GM12878 (cell line): ENCODE measurements at regions not wholly inside any gene's neighbourhood (a gene's known extent, or its start where the extent isn't known, plus 50 kb on each side); places are given as distances from the start of the nearest gene placed in this dataset.

ENCODE experiments used
- ATAC-seq: fragments of 200-7000 bp; cut with Tn5 transposase; 3 replicates; pipeline ENCODE4 v1.9.1; 2020; ENCODE audit warnings: mild to moderate bottlenecking, moderate library complexity
- BruUV-seq: library from RNA; stranded (reverse); fragments of 400-500 nt; replicated peaks from 2 replicates; lab custom pipeline; 2021; lab: Mats Ljungman, UMichigan
- CTCF ChIA-PET: fragments of 300-600 bp; sonication (Branson Sonifier 250); formaldehyde crosslinking; extraction: SDS; loops from one replicate; lab custom pipeline; 2021; ENCODE audit warnings: inconsistent platforms; lab: Yijun Ruan, JAX
- POLR2A ChIA-PET: fragments of 350-600 bp; formaldehyde crosslinking; extraction: SDS; loops from one replicate; lab custom pipeline; 2021; ENCODE audit warnings: inconsistent platforms; lab: Charles Lee
- RAD21 ChIA-PET: fragments of 300-600 bp; sonication (Branson Sonifier 250); formaldehyde crosslinking; loops from one replicate; lab custom pipeline; 2023; ENCODE audit warnings: antibody characterized with exemption; ENCODE audit not compliant: unreplicated experiment; lab: Charles Lee
- SMC1A ChIA-PET: fragments of 300-600 bp; sonication (Branson Sonifier 250); formaldehyde crosslinking; loops from one replicate; lab custom pipeline; 2023; ENCODE audit not compliant: unreplicated experiment, uncharacterized antibody; lab: Charles Lee
- DNase-seq: peaks from one replicate; pipeline ENCODE4 v3.0.0-alpha.2; 2011; ENCODE audit warnings: low read depth, low spot score
- FAIRE-seq: peaks from 3 replicates; lab custom pipeline; 2011; peaks lifted over from hg19 to GRCh38; lab: Jason Lieb, UNC
- H2AFZ ChIP-seq: 2 replicates; pipeline ENCODE4 v1.6.0; 2011; ENCODE audit warnings: low read depth, low read length, control low read depth; ENCODE audit not compliant: control insufficient read depth
- H3K27ac ChIP-seq: 2 replicates; pipeline ENCODE4 v1.5.1; 2011; ENCODE audit warnings: control low read depth; ENCODE audit not compliant: control insufficient read depth, insufficient read depth
- H3K27me3 ChIP-seq, 2 experiments: replicated peaks in 1 of 2; 2 replicates each; pipeline versions ENCODE4 v1.6.0 to v1.6.1; 2011; ENCODE audit warnings: low read length in 1 of 2; ENCODE audit not compliant: control insufficient read depth in 2 of 2, insufficient read depth in 2 of 2
- H3K36me3 ChIP-seq, 2 experiments: 2 replicates each; pipeline ENCODE4 v1.5.1; 2011; ENCODE audit warnings: low read length in 1 of 2; ENCODE audit not compliant: control insufficient read depth in 2 of 2, insufficient read depth in 2 of 2
- H3K4me1 ChIP-seq: 2 replicates; pipeline ENCODE4 v1.6.1; 2011; ENCODE audit warnings: mild to moderate bottlenecking, low read length, moderate library complexity, mixed read lengths; ENCODE audit not compliant: control insufficient read depth, insufficient read depth
- H3K4me2 ChIP-seq: 2 replicates; pipeline ENCODE4 v1.6.0; 2011; ENCODE audit warnings: control low read depth; ENCODE audit not compliant: control insufficient read depth, insufficient read depth
- H3K4me3 ChIP-seq: fragments of 200-600 bp; sonication (generic); 2 replicates; pipeline ENCODE4 v1.5.1; 2016
- H3K79me2 ChIP-seq: 2 replicates; pipeline ENCODE4 v1.6.0; 2011; ENCODE audit warnings: low read length; ENCODE audit not compliant: control insufficient read depth, insufficient read depth
- H3K9ac ChIP-seq: 2 replicates; pipeline ENCODE4 v1.8.0; 2011; ENCODE audit warnings: low read length, control low read depth, mixed read lengths; ENCODE audit not compliant: control insufficient read depth, insufficient read depth
- H3K9me3 ChIP-seq: replicated peaks from 3 replicates; pipeline ENCODE4 v1.5.1; 2011; ENCODE audit warnings: mild to moderate bottlenecking, low read length; ENCODE audit not compliant: control insufficient read depth, insufficient read depth
- H4K20me1 ChIP-seq: 2 replicates; pipeline ENCODE4 v1.6.0; 2011; ENCODE audit not compliant: control insufficient read depth, insufficient read depth
- CHD4 ChIP-seq: fragments of 200-600 bp; sonication (generic); IDR thresholded peaks from 2 replicates; pipeline ENCODE4 v1.6.1; 2016; ENCODE audit warnings: mild to moderate bottlenecking
- GATAD2B ChIP-seq: fragments of 450-650 bp; conservative IDR thresholded peaks from 2 replicates; pipeline ENCODE4 v1.6.1; 2017; ENCODE audit warnings: low read depth, mild to moderate bottlenecking, moderate library complexity
- RUNX3 ChIP-seq: IDR thresholded peaks from 2 replicates; pipeline ENCODE4 v1.6.1; 2012; ENCODE audit warnings: low read length, inconsistent platforms
- SMAD1 ChIP-seq: fragments of 450-650 bp; IDR thresholded peaks from 2 replicates; pipeline ENCODE4 v1.6.1; 2018; ENCODE audit warnings: mild to moderate bottlenecking, low read depth; ENCODE audit not compliant: partially characterized antibody
- STAT3 ChIP-seq: IDR thresholded peaks from 2 replicates; pipeline ENCODE4 v1.6.1; 2011; ENCODE audit warnings: low read depth, low read length, improper control_type of control experiment
- WGBS: methylation state at CpG from one replicate; pipeline ENCODE4 v1.1.6; 2016; ENCODE audit warnings: low lambda C conversion rate; ENCODE audit not compliant: insufficient replicate concordance, insufficient coverage; ENCODE audit errors: missing lambda C conversion rate; 5-methylcytosine and 5-hydroxymethylcytosine counted together
- in situ Hi-C: fragments of 300-500 bp; cut with MboI; formaldehyde crosslinking; loops from 9 replicates; pipeline ENCODE4 v1.14.3; 2018; ENCODE audit warnings: mixed read lengths
- intact Hi-C: fragments of 100-400 bp; cut with micrococcal nuclease; formaldehyde crosslinking; loops from one replicate; pipeline ENCODE4 v1.14.2; 2022; ENCODE audit not compliant: unreplicated experiment
- TF ChIP-seq, protein P1 (sequence below): fragments of 450-650 bp; formaldehyde crosslinking; IDR thresholded peaks from 2 replicates; pipeline ENCODE4 v1.4.0; 2020; ENCODE audit warnings: mild to moderate bottlenecking, moderate library complexity
- TF ChIP-seq, protein P2 (sequence below): fragments of 450-650 bp; IDR thresholded peaks from 2 replicates; pipeline ENCODE4 v1.6.1; 2016; ENCODE audit warnings: mild to moderate bottlenecking, moderate library complexity, borderline replicate concordance

DNA sequence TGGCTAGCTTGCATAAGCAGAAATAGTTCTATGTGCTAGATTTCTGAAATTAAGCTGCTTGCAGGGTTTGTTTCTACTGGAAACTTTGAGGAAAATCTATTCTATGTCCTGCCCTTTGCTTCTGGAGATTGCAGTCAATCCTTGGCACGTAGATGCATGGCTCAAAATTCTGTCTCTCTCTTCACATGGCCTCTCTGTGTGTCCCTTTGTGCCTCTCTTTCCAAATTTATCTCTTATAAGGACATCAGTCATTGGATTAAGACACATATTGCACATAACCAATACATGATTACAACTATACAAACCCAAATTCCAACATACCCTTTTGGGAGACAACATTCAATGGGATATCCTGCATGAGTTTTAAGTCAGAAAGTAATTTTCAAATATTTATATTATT is 744.3 kb upstream of the CTNND2 start:
- TF ChIP-seq, protein P1, sequence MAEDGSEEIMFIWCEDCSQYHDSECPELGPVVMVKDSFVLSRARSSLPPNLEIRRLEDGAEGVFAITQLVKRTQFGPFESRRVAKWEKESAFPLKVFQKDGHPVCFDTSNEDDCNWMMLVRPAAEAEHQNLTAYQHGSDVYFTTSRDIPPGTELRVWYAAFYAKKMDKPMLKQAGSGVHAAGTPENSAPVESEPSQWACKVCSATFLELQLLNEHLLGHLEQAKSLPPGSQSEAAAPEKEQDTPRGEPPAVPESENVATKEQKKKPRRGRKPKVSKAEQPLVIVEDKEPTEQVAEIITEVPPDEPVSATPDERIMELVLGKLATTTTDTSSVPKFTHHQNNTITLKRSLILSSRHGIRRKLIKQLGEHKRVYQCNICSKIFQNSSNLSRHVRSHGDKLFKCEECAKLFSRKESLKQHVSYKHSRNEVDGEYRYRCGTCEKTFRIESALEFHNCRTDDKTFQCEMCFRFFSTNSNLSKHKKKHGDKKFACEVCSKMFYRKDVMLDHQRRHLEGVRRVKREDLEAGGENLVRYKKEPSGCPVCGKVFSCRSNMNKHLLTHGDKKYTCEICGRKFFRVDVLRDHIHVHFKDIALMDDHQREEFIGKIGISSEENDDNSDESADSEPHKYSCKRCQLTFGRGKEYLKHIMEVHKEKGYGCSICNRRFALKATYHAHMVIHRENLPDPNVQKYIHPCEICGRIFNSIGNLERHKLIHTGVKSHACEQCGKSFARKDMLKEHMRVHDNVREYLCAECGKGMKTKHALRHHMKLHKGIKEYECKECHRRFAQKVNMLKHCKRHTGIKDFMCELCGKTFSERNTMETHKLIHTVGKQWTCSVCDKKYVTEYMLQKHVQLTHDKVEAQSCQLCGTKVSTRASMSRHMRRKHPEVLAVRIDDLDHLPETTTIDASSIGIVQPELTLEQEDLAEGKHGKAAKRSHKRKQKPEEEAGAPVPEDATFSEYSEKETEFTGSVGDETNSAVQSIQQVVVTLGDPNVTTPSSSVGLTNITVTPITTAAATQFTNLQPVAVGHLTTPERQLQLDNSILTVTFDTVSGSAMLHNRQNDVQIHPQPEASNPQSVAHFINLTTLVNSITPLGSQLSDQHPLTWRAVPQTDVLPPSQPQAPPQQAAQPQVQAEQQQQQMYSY (CRISPR knock-in tag): no peak
- TF ChIP-seq, protein P2, sequence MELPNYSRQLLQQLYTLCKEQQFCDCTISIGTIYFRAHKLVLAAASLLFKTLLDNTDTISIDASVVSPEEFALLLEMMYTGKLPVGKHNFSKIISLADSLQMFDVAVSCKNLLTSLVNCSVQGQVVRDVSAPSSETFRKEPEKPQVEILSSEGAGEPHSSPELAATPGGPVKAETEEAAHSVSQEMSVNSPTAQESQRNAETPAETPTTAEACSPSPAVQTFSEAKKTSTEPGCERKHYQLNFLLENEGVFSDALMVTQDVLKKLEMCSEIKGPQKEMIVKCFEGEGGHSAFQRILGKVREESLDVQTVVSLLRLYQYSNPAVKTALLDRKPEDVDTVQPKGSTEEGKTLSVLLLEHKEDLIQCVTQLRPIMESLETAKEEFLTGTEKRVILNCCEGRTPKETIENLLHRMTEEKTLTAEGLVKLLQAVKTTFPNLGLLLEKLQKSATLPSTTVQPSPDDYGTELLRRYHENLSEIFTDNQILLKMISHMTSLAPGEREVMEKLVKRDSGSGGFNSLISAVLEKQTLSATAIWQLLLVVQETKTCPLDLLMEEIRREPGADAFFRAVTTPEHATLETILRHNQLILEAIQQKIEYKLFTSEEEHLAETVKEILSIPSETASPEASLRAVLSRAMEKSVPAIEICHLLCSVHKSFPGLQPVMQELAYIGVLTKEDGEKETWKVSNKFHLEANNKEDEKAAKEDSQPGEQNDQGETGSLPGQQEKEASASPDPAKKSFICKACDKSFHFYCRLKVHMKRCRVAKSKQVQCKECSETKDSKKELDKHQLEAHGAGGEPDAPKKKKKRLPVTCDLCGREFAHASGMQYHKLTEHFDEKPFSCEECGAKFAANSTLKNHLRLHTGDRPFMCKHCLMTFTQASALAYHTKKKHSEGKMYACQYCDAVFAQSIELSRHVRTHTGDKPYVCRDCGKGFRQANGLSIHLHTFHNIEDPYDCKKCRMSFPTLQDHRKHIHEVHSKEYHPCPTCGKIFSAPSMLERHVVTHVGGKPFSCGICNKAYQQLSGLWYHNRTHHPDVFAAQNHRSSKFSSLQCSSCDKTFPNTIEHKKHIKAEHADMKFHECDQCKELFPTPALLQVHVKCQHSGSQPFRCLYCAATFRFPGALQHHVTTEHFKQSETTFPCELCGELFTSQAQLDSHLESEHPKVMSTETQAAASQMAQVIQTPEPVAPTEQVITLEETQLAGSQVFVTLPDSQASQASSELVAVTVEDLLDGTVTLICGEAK: no peak
- TF ChIP-seq CHD4 (no peak), STAT3 (no peak), RUNX3 (no peak), GATAD2B (no peak), SMAD1 (no peak)
- TF ChIP-seq, all 136 proteins: peak for 0
- Histone ChIP-seq H3K4me2 (no peak overlapping the region), H2AFZ (no peak overlapping the region), H3K9me3 (no peaks in the 10 kb centered on the region), H3K79me2 (no peaks in the 10 kb centered on the region), H3K9ac (no peak overlapping the region), H3K4me3 (no peak overlapping the region), H3K4me1 (no peaks in the 10 kb centered on the region), H3K27me3 (no peaks in the 10 kb centered on the region), H3K27ac (no peak overlapping the region), H3K36me3 (no peaks in the 10 kb centered on the region), H4K20me1 (no peaks in the 10 kb centered on the region)
- in situ Hi-C loops: no loop called here
- FAIRE-seq (no peak), DNase-seq (no peak), ATAC-seq (no peak)
- 12% methylated on average over 1 of the region's 1 CpG for WGBS
- no TSS peak for BruUV-seq
- ChIA-PET SMC1A (no interaction called here), RAD21 (no interaction called here), CTCF (no interaction called here), POLR2A (no interaction called here)
- intact Hi-C loops: no loop called here
